GM12874 (cell line): ENCODE measurements at regions not wholly inside any gene's neighbourhood (a gene's known extent, or its start where the extent isn't known, plus 50 kb on each side); places are given as distances from the start of the nearest gene placed in this dataset.
A peak's percentile ranks its signal among the peaks of the same experiment; 100 is the strongest.

Experiments
- TF ChIP-seq, protein P1 (sequence below): IDR thresholded peaks from 2 replicates; pipeline ENCODE4 v1.5.1; 2011; ENCODE audit warnings: low read depth, mild to moderate bottlenecking, control low read depth, low read length, moderate library complexity; ENCODE audit not compliant: insufficient read depth

DNA sequence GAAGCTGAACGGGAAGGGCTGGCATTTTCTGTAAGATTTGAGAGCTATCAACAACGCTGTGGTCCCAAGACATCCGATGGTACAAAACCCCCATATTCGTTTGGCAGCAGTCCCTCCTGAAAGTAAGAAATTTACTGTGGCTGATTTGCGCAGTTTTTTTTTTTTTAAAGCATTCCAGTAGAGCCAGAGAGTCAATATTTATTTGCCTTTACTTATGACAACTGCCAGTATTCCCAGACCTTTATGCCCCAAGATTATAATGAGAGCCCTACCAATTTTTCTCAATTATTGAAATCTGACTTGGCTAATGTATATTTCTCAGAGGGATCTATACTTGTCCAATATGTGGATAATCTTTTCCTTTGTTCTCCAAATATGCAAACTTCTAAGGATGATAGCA, 157.5 kb upstream of the SPIN4 start:
- TF ChIP-seq, protein P1, sequence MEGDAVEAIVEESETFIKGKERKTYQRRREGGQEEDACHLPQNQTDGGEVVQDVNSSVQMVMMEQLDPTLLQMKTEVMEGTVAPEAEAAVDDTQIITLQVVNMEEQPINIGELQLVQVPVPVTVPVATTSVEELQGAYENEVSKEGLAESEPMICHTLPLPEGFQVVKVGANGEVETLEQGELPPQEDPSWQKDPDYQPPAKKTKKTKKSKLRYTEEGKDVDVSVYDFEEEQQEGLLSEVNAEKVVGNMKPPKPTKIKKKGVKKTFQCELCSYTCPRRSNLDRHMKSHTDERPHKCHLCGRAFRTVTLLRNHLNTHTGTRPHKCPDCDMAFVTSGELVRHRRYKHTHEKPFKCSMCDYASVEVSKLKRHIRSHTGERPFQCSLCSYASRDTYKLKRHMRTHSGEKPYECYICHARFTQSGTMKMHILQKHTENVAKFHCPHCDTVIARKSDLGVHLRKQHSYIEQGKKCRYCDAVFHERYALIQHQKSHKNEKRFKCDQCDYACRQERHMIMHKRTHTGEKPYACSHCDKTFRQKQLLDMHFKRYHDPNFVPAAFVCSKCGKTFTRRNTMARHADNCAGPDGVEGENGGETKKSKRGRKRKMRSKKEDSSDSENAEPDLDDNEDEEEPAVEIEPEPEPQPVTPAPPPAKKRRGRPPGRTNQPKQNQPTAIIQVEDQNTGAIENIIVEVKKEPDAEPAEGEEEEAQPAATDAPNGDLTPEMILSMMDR = no peak

DNA sequence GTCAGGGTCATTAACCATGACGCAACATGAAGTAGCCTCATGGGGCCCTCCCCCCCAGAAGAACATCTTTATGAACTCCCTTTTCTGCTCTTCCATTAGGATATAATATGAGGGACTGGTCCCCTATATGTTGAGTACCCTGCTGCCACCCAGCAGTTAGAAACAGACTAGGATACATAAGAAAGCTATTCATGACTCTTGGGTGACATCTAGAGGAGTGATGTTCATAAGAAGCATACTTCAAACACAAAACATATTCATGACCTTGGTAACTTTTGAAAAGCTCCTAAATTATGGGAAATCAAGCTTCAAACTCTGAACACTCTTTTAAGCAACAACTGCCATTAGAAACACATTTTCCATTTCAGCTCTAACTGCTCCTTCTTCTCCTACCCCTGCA, 155.2 kb upstream of the SPIN4 start:
- TF ChIP-seq, protein P1 = 0 out of 2 replicates have a peak, but pooled peaks have one; percentile 7

GRCh38 chrX:63503541-63503940, 152.4 kb upstream of the SPIN4 start:
- TF ChIP-seq, protein P1 = no peak

DNA sequence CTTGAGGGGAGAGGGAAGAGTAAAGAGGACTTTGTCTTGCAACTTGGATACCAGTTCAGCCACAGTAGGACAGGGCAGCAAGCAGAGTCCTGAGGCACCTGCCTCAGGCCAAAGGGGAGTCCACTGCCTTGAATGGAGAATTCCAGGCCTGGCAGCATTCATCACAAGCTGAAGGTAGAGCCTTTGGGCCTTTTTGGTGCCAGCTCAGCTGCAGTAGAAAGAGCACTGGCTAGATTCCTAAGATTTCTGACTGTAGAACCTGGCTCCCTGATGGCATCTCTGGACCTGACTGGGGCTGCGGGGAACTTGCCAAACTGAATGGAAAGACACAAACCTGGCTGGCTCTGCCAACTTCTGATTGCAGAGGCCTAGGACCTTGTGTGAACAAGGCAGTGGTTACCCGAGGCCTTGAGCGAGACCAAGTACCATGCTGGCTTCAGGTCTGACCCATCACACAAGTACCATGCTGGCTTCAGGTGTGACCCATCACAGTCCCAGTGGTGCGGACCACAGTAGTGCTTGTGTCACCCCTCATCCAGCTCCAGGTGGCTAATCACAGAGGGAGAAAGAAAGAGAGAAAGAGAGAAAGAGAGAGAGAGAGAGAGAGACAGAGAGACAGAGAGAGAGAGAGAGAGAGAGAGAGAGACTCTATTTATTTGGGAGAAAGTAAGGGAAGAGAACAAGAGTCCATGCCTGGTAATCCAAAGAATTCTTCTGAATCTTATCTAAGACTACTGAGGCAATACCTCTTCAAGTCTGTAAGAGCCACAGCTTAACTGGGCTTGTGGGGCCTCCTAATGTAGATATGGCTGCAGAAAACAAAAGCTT, 137.6 kb upstream of the SPIN4 start:
- TF ChIP-seq, protein P1 = no peak

DNA sequence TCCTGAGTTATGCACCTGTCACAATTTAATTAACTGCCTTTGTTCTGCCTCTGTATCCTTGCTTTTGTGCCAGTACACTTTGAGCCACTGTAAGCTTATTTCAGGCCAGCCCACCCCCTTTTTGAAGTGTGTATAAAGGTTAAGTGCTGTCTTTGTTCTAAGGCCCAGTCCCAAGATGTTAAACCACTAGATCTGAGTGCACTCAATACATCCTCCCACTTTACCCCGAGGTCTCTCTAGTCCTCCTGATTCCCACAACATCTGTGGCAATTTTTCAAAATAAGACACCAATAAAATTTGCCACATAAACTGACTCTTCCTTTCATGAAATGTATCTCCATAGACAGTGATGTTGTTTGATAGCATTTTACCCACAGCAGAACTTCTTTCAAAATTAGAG, 124.1 kb upstream of the SPIN4 start:
- TF ChIP-seq, protein P1 = no peak

GRCh38 chrX:63471004-63471403, 119.9 kb upstream of the SPIN4 start:
- TF ChIP-seq, protein P1 = no peak

- TF ChIP-seq, protein P1 = no peak
Observed at GRCh38 chrX:63470506-63470905, 119.4 kb upstream of the SPIN4 start.
